HEK293T (cell line): ENCODE measurements at regions not wholly inside any gene's neighbourhood (a gene's known extent, or its start where the extent isn't known, plus 50 kb on each side); places are given as distances from the start of the nearest gene placed in this dataset.

Experiments
- ARNT ChIP-seq: fragments of 450-650 bp; IDR thresholded peaks from 2 replicates; pipeline ENCODE4 v1.6.1; 2017; ENCODE audit warnings: mild to moderate bottlenecking
- FOXM1 ChIP-seq: fragments of 450-650 bp; IDR thresholded peaks from 2 replicates; pipeline ENCODE4 v1.6.1; 2017; ENCODE audit warnings: mild to moderate bottlenecking, borderline replicate concordance

GRCh38 chr5:164137095-164137494 is 631.7 kb downstream of the MAT2B start:
- TF ChIP-seq FOXM1 (no peak), ARNT (no peak)
